GM18868 (cell line): ENCODE measurements at regions not wholly inside any gene's neighbourhood (a gene's known extent, or its start where the extent isn't known, plus 50 kb on each side); places are given as distances from the start of the nearest gene placed in this dataset.
A peak's percentile ranks its signal among the peaks of the same experiment; 100 is the strongest.

Experiments
- ATAC-seq: cut with Tn5 transposase; IDR thresholded peaks from one replicate; pipeline ENCODE4 v1.9.1; 2021; ENCODE audit warnings: mild to moderate bottlenecking, moderate library complexity; ENCODE audit not compliant: unreplicated experiment

DNA sequence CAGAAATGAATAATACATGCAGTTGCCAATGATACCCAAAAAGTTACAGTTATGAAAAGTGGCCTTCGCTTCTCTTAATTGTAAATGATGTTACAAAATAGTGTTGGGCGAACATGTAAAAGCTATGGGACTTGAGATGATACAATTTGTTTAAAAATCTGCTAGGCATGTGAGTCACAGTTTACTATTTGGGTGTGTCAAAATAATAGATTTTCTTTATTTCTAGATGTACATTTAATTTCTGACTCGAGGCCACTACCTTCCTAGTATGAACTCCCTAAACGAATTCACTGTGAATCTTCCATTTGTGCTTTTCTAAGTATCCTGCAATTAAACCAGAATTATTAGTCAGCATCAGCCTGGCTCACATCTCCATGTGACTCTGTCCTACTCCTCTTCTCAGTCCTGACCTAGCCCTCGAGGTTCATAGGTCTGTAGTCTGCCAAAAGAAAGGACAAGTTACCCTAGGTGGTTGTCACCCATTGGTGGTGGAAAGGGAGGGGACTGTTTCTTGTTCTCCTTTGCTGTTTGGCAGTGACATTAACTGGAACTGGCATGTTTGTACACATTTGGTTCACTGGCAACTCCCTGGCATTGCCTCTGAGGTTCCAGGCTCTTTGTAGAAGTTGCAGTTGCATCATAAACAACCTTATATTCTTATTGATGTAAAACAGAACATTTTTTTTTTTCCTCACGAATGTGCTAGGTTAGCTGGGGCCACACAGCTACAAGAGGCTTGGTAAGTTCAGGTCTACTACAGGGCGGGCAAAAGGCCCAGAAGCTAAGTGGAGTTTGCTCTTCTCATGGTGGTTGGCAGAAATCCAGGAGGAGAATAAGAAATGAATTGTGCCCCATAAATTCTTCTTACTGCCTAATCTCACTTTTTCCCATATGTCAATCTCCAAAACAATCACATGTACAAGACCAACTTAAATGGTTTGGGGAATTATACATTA is 746.5 kb upstream of the ADAMTS5 start:
- no peak for ATAC-seq

DNA sequence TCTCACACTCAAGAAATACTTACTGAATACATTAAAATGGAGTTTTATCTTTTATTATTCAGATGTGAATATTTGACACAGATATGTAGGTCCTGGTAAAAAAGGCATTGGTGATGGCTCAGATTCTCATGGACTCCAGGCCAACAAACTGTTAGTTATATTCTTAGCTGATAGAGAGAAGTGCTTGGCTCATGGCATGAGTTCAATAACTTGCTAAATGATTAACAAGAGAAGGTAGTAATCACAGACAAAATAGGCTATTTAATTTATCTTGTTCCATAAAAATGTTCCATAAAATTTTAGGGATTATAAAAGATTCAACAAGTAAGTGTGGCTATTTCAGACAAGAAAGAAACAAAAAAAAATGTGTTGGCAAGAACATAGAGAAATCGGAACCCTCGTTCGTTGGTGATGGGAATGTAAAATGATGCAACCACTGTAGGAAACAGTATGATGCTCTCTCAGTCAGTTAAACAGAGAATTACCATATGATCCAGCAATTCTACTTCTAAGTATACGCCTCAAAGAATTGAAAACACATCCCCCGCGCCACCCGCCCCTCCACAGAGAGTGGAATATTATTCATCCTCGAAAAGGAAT is 737.8 kb upstream of the ADAMTS5 start:
- ATAC-seq: no peak

DNA sequence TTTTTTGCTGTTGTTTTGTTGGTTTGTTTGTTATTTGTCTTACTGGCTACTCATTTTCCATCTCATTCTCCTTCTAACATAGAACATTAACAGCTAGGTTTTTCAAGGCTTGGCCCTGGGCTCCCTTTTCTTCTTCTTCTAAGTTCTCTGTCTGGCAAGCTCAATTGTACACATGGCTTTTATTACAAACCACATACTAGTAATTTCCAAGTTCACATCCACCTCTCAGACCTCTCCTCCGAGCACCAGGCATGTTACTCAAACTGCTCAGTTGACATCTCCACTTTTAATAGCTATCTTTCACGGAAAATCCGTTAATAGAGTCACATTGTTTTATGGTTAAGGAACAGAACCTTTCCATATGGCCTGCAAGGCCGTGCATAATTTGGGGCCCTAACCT is 736.9 kb upstream of the ADAMTS5 start:
- no peak for ATAC-seq

DNA sequence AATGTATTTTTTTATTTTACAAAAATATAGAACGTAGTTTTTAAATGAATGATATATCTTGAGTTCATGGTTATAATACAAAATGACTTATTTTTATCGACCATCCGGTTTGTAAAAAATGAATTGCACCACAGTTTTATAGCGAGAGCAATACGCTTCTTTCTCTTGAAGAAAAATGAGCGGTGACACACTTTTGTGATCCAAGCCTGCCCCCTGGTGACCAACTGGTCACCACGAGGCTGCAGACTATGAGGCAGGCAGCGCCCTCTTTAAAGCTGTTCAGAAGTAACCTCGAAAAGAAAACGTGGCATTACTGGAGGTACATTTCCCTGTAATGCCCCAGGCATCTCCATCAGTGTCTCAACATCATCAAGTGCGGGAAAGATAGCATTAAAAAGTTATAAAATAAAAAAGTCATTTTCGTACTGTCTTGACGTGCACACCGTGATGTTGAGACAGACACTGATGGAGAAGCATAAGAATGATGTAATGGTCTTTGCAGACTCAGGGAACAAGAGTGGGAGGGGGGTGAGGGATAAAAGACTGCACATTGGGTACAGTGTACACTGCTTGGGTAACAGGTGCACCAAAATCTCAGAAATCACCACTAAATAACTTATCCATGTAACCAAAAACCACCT is 734.2 kb upstream of the ADAMTS5 start:
- ATAC-seq: peak; percentile 86

DNA sequence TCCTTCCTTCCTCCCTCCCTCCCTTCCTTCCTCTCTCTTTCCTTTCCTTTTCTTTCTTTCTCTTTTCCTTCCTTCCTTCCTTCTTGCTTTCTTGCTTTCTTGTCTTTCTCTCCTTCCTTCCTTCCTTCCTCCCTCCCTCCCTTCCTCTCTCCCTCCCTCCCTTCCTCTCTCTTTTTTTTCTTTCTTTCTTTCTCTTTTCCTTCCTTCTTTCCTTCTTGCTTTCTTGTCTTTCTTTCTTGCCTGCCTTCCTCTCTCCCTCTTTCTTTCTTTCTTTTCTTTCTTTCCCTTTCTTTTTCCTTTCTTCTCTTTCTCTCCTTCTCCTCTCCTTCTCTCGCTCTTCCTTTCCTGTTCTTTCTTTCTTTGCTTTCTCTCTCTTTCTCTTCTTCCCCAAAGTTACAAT is 728.4 kb upstream of the ADAMTS5 start:
- no peak for ATAC-seq

DNA sequence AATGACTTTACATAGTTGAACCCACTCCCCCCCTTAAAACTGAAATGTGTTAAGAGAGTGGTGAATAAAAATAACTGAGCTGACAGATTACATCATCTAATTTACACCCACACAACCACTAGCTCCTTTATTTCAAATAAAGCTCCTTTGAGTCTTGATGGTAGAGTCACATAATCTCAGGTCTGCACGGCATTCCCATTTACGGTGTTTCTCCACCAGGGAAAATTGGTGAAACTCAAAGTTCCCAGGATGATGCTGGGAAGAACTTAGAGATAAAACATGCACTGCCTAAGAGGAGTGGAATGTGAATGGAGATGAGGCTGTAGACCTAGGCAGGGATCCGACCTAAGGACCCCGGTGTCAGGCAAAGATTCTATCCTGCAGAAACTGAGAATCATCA is 727.8 kb upstream of the ADAMTS5 start:
- ATAC-seq: no peak

DNA sequence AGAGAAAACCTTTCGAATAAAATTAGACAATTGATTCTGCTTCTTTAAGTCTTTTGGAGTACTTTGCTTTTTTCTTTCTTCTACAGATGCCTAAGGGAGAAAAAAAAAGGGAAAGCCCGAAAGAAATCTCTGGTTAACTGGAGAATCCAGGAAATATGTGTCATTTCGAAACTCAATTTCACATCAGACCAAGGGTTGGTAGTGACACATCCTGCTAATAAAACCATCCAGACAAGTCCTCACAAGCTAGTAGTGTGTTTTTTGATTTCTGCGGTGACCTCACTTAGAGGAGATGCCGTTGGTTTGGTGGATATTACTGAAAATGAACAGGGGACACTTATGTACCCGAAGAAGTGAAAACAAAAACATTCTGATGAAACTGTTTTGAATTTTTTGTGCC is 726.5 kb upstream of the ADAMTS5 start:
- no peak for ATAC-seq

DNA sequence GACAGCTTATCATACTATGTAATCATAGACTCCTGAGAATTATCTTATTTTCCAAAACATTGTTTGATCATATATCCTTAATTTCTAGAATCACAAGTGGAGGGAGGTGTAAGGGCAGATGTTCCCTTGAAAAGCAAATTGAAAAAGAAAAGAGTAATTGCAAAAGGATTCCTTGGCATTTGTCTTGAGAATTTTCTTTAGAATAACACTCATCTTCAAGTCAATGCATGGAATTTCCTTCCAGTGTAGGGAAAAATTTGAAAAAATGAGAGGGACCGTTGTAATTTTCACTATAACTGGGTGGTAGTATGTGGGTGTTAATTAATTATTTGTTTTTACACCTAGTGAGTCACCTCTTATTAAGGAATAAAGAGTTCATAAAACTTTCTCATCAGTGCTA is 724.6 kb upstream of the ADAMTS5 start:
- no peak for ATAC-seq

DNA sequence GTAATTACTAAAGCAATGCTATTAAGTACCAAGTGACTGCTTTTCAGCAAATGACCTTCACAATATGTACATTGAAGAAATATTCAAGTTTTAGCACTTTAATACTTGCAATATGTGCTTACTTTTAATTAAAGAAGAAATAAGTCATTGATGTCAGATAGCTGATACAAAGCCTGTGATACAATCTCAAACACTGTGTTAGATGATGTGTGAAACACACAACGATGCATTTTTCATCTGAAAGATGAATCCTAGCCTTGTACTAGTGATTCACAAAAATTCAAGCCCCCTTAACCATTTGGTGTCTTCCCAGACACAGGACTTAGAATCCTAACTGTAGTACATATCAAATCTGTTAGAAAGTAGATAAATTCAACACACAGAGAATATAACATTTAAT is 724.1 kb upstream of the ADAMTS5 start:
- no peak for ATAC-seq

DNA sequence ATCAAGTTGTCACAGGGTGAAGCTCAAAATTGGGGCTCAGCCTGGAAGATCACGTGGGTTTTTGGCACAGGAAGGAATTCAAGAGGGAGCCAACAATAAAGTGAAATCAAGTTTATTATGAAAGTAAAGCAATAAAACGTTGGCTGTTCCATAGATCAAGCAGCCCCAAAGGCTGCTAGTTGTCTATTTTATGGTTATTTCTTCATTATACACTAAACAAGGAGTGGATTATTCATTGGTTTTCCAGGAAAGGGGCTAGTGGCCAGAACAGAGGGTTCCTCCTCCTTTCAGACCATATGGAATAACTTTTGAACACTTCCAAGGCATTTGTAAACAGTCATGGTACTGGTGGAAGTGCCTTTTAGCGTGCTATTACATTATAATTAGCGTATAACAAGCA is 723.5 kb upstream of the ADAMTS5 start:
- no peak for ATAC-seq

DNA sequence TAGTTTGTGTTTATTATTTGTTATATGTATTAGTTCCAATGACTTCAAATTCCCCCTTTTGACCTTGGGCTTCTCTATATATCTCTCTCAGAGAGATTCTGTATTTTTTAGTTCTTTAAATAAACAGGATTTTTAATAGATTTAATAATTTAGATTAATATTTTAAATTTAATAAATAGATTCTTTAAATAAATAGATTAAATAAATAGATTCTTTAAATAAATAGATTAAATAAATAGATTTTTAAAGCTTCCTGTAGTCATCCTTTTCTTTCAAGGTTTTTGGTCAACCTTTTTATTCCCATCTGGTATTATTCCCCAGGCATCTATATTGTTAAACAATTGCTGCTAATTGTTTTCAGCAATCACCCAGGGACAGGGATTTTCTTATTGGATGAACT is 721.9 kb upstream of the ADAMTS5 start:
- ATAC-seq: no peak

DNA sequence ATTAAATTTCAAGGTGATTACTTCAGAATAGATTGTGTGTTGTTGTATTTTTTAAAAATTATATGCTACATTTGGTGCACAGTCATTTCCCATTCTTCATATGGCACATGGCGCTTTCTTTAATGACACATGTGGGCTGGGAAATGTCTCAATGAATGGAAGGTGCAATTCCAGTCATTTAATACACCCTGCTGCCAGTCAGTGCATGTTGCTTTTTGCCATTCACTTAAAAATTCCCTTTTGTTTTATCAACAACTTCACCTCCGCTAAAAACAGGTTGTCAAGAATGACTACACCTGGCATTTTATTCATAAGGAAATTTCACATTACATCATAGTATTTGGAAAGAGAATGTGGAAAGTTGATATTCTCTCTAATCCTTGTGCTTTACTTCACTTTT is 716.4 kb upstream of the ADAMTS5 start:
- no peak for ATAC-seq

DNA sequence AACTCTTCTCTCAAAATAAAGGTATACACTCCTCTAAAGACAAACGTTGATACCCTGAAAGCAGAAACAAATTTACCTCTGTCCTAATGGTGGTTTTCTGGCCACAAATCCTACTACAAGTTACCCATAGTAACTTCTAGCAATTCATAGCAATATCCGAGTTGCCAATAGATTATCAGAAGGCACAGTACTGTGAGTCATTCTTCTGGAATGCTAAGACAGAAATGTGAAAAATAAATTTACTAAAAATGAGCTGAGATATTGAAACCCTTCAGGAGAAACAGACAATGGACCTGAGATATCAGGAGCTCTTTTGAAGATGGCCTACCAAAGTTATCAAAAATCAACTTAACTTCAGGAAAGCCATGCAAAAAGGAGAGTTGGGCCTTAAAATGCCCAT is 715.0 kb upstream of the ADAMTS5 start:
- no peak for ATAC-seq

DNA sequence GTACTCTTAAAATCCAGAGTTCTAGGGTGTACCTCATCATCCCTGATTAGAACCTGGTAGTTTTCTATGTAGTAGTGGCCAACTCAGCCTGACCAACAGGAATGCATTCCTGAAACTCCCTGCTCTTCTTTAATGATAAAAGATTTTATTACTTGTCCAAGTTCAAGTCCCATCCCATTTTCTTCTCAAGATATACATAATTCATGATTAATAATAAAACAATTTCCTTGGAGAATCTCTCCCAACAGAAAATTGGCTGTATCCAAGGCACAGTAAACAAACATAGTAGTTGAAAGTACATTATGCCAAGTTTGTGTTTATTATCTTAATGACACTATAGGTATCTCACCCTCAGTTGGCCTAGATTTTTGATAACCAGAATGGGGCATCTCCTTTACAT is 714.1 kb upstream of the ADAMTS5 start:
- no peak for ATAC-seq

DNA sequence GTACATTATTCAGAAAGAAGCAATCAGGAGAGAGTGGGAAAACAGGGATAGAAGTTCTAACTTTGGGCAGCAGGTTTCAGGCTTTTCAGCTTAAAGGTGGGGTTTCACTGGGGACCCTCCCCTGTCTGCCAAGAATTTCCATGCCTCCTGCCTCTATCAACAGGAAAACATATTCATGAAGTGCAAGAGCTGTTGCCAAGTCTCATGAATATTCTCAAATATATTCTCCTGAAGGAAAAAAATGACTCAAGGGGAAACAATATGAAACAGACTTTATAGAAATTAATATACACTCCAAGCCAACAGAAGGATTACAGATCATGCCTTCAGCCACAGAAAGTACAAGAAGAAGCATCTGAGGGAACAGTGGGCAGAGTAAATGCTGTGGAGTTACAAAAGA is 713.3 kb upstream of the ADAMTS5 start:
- no peak for ATAC-seq

DNA sequence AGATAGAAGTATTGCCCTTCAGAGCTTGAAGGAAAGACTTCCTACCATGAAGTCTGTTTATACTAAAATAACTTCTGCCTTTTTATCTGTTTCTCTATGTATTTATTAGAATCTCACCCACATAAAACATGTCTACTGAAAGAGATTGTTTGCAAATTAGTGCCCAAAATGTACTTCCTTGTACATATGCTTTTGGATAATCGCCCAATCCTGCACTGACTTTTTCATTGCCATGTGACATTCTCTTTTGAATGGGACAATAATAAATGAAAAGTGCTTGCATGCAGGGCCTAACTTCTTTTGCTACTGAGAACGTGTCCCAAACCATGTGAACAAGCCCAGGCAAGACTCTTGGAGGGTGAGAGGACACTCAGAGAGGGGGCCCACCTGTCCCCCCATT is 711.6 kb upstream of the ADAMTS5 start:
- no peak for ATAC-seq

DNA sequence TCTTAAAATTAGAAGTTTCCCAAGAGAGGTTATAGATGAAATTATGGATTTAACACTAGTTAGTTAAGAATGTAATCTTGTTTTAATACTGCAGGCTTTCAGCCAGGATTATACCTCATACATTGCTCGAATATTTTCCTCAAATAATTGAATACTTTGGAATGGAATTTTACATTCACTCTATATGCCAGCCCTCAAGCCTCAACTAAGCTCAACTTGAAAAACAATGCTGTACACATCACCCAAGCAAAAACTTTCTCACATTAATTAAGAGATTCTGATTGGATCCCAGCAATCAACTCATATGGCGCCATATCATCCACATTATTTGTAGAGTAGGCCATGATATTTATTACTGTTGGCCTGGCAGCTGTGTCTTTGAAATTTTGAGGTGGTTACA is 710.7 kb upstream of the ADAMTS5 start:
- ATAC-seq: no peak

DNA sequence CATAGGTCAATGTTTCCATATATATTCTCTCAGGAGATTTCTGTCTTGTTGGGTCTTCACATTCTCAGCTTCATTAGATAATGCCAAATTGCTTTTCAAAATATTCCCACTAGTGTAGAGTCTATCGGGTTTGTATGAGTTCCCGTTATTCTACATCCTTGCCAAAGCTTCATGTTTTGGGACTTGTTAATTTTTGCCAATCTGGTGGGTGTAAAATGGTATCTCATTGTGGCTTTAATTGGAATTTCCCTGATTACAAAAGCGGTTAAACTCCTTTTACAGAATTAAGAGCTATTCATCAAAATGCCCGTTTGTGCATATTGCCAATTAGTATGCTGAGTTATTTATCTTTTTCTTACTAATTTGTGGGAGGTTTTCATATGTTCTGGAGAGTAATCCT is 708.4 kb upstream of the ADAMTS5 start:
- no peak for ATAC-seq

DNA sequence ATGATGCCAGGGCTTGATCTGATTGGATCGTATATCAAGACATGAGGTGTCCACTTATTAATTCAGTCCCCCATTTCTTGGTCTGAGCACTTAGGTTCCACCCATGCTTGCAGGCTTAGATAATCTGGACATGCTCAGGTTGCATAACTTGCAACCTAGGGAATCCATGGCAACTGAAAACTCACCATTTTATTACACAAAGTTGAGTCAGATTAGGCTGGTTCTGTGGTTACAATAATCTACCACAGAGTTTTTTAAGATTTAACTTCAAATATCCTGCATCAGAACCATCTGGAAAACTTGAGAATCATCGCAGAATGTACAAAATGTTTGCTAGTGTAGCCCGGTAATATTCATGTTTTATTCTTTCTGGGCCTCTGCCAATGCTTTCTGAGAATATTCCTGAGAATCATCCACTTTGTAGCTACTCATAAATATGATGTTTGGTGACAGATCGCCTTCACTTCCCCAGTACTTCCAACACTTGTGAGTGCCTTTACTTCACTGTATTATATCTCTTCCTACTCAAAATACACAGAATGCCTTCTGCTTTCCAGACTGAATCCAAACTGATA is 707.2 kb upstream of the ADAMTS5 start:
- ATAC-seq: no peak

DNA sequence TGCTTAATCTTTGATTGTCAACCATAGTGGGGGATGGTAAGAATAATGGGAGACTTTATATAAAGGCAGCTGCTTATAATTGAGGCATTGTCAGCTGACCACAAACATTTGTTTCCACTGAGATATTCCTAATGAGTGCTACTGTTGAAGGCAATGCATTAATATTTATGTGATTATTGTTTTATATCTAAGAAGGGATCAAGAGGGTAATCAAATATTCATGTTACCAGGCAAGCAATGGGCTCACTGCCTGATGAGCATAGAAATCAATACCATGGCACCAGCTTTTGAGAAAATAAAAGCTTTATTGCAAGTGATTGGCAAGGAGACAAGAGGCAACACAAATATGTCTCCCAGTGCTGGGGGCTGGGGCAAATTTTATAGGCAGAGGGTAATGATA is 706.7 kb upstream of the ADAMTS5 start:
- no peak for ATAC-seq

DNA sequence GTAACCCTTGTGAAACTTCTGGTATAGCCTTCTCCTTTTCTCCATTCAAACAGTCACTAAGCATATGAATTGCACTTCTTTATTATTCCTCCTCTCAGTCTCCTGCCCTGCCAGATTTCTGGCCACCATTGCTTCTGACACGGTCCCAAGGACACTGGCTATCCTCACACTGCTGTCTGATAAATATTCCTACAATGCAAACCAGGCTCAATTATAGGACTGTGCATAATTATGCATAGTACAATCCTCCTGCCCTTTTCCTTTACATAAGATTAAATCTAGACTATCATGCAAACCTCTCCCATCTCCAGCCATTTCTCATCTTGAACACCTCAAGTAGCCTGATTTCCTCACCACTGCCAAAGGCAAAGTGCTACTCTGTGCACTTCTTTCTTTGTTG is 704.3 kb upstream of the ADAMTS5 start:
- no peak for ATAC-seq

DNA sequence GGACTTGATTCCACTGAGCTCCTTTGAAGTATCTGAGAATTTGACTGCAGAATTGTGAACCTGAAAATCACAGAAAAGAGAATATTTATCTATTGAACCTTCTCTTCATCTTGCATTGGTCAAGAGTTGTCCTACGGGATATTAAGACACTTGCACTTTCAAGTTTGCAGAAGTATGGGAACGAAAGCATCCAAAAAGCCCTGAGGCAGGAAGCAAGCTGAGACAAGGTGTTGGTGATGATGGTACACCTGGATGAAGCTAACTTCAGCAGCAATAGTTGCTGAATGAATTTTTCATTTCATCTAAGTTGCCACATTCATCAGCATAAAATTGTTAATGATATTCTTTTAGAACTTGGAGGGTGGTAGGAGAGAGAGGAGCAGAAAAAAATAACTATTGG is 686.6 kb upstream of the ADAMTS5 start:
- no peak for ATAC-seq
